LNCaP clone FGC (cell line): ENCODE measurements at regions not wholly inside any gene's neighbourhood (a gene's known extent, or its start where the extent isn't known, plus 50 kb on each side); places are given as distances from the start of the nearest gene placed in this dataset.

ENCODE experiments used
- DNase-seq: peaks from one replicate; pipeline ENCODE4 v3.0.0-alpha.2; 2011; ENCODE audit warnings: low read depth
- H3K4me3 ChIP-seq: 2 replicates; pipeline ENCODE4 v1.5.1; 2011; ENCODE audit warnings: mild to moderate bottlenecking, low read depth, low read length, control low read depth
- TF ChIP-seq, protein P1 (sequence below): IDR thresholded peaks from 2 replicates; pipeline ENCODE4 v1.5.1; 2012; ENCODE audit warnings: mild to moderate bottlenecking; ENCODE audit not compliant: control insufficient read depth, insufficient read depth; ENCODE audit errors: extremely low read depth

DNA sequence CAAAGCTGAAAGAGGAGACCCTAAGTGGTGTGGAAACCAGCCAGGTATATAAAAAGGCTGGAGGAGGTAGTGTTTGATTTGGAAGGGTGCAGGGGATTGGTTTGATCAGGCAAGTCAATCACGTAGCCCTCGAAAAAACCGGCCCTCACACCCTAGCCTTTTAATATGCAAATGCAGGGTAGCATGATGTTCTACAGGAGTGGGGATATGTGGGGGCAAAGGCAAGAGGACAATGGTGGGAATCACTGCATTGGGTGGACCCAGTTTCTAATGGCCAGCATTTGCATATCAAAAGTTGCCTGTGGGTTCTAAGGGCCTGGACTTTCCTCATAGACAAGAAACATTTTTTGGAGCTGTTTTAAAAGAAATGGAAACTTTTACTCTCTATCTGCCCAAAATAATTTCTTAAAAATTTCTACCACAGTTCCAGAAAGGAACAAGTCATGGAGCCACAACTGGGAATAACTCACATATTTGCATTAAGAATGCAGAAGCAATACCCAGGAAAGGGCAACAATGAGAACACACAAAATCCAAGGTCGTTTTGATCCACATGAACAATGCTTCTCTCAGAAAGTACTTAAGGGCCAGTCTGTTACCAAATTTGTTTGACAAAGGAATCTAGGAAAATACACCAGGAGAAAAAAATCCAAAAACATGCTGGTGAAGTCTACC, 915.8 kb downstream of the NLGN4Y start:
- H3K4me3 ChIP-seq, result no peak overlapping the region
- no peak for DNase-seq
- TF ChIP-seq, protein P1, sequence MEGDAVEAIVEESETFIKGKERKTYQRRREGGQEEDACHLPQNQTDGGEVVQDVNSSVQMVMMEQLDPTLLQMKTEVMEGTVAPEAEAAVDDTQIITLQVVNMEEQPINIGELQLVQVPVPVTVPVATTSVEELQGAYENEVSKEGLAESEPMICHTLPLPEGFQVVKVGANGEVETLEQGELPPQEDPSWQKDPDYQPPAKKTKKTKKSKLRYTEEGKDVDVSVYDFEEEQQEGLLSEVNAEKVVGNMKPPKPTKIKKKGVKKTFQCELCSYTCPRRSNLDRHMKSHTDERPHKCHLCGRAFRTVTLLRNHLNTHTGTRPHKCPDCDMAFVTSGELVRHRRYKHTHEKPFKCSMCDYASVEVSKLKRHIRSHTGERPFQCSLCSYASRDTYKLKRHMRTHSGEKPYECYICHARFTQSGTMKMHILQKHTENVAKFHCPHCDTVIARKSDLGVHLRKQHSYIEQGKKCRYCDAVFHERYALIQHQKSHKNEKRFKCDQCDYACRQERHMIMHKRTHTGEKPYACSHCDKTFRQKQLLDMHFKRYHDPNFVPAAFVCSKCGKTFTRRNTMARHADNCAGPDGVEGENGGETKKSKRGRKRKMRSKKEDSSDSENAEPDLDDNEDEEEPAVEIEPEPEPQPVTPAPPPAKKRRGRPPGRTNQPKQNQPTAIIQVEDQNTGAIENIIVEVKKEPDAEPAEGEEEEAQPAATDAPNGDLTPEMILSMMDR, result no peak

DNA sequence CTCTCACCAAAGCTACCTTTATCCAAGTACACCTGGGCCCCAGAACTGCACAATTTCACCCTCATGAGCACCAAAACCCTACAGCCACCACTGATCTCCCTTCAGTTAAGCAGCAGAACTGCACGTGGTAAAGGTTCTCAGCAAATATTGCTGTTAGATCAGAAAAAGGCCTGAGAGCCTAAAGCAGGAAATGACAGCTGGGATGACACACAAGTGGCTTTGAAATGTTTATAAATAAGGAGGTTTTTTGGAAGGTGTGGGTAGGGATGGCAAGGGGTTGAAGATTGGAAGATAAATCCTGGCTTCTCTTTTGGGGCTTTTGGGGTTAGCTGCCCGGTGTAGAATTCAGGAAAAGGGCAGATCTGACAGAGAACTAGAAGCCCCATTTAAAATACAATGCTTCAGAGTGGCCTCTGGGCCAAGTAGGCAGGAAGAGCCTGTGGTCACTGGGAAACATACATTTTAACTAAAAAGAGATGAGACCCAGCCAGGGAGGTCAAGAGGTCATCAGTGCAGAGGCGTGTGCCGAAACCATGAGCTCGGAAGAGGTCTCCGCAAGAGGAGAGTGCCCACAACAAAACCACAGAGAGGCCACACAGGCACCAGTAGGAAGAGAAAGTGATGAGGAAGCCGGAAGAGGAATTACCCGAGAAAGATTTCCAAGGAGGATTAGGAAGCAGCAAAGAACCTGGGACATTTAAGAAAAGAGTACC, 916.5 kb downstream of the NLGN4Y start:
- DNase-seq, result no peak
- no peak overlapping the region for H3K4me3 ChIP-seq
- TF ChIP-seq, protein P1, result no peak

DNA sequence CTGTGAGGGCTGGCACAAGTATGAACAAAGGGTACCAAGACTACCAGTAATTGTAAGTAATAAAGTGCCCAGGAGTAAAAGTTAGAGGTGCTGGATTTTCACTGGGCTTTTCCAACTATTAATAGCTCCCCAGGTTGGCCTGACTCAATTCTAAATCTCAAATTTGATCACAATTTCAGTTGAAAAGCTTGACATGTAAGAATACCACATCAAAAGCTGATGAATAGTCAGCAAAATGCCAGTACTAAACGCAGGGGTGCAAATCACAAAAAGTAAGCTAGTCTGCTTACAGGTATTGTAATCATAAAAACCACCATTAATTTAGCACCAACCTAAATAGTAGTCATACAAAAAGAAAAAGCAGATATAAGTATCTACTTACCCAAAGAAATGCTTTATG, 917.5 kb downstream of the NLGN4Y start:
- TF ChIP-seq, protein P1, result no peak
- no peak for DNase-seq
- no peak overlapping the region for H3K4me3 ChIP-seq

DNA sequence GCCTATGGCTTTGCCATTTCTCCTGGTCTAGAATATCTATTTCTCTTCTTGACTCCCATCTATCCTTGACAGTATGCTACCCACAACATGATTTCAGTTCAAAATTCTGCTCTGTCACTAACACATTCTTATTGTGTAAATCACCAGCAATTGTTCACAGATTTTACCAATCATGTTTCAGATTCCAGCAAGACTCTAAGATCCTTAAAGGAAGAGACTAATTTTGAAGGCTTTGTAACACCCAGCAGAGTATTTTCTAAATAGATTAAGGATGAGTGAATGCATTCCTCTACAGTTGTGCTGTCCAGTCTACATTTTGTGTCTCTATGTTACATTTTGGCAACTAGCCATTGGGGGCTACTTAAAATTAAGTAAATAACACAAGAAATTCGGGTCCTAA, 921.5 kb downstream of the NLGN4Y start:
- TF ChIP-seq, protein P1, result no peak
- no peak overlapping the region for H3K4me3 ChIP-seq
- DNase-seq, result no peak

DNA sequence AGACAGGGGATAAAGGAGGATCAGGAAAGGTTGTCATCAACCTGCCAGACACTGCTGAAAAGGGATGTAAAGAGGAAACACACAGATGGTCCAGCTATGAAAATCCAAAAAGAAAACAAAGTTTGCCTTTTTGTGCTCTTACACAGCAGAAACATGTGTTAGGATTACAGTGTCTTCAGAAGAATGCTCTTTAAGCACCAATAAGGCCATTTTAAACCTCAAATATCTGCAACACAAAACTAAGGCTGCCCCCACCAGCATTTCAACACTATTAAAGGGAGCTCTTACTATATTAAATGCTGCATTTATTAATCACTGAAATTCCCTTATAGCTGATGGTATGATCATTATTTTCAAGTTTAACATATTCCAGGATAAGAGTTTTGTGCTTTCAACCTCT, 922.5 kb downstream of the NLGN4Y start:
- DNase-seq, result no peak
- TF ChIP-seq, protein P1, result no peak
- H3K4me3 ChIP-seq, result no peak overlapping the region

DNA sequence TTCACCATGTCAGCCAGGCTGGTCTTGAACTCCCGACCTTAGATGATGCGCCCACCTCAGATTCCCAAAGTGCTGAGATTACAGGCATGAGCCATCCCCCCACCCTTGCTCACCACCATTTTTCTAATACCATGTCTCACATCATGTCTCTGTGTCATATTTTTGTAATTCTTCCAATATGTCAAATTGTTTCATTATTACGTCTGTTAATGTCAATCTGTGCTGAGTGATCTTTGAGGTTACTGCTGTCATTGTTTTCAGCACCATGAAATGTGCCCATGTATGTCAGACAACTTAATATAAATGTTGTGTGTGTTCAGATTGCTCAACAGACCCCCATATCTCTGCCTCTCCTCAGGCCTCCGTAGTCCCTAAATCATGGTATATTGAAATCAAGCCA, 923.6 kb downstream of the NLGN4Y start:
- no peak for DNase-seq
- H3K4me3 ChIP-seq, result no peak overlapping the region
- TF ChIP-seq, protein P1, result no peak
